Activated B cell treated with CpG ODN at 0.5 μM for 24 hours (primary cell): ENCODE measurements at regions not wholly inside any gene's neighbourhood (a gene's known extent, or its start where the extent isn't known, plus 50 kb on each side); places are given as distances from the start of the nearest gene placed in this dataset.

Experiments
- ATAC-seq: fragments of 200-7000 bp; cut with Tn5 transposase; one replicate; pipeline ENCODE4 v1.10.0; 2021; ENCODE audit warnings: low read depth, mild to moderate bottlenecking, moderate library complexity
- CTCF ChIA-PET: fragments of 350-600 bp; sonication (Branson Sonifier 250); formaldehyde crosslinking; loops from one replicate; lab custom pipeline; 2021; ENCODE audit warnings: antibody characterized with exemption; lab: Charles Lee
- POLR2A ChIA-PET: fragments of 350-600 bp; sonication (Branson Sonifier 250); formaldehyde crosslinking; loops from one replicate; lab custom pipeline; 2021; ENCODE audit warnings: antibody characterized with exemption; lab: Charles Lee
- DNase-seq: peaks from one replicate; pipeline ENCODE4 v3.0.0; 2022
- H3K27ac Mint-ChIP-seq: one replicate; pipeline ENCODE4 v1.8.0; 2020; ENCODE audit warnings: mixed read lengths
- H3K27me3 Mint-ChIP-seq: one replicate; pipeline ENCODE4 v1.8.0; 2021; ENCODE audit warnings: mixed read lengths
- H3K36me3 Mint-ChIP-seq: one replicate; pipeline ENCODE4 v1.8.0; 2021; ENCODE audit warnings: low read depth, mixed read lengths
- H3K4me1 Mint-ChIP-seq: one replicate; pipeline ENCODE4 v1.8.0; 2021; ENCODE audit warnings: mixed read lengths
- H3K4me3 Mint-ChIP-seq: one replicate; pipeline ENCODE4 v1.8.0; 2020; ENCODE audit warnings: mild to moderate bottlenecking, mixed read lengths
- H3K9me3 Mint-ChIP-seq: one replicate; pipeline ENCODE4 v1.8.0; 2020; ENCODE audit warnings: mixed read lengths
- CTCF ChIP-seq: fragments of 200-600 bp; IDR thresholded peaks from one replicate; pipeline ENCODE4 v1.8.0; 2022; ENCODE audit warnings: antibody characterized with exemption, mild to moderate bottlenecking
- intact Hi-C: fragments of 100-400 bp; cut with micrococcal nuclease; formaldehyde crosslinking; loops from one replicate; pipeline ENCODE4 v1.15.1; 2024

DNA sequence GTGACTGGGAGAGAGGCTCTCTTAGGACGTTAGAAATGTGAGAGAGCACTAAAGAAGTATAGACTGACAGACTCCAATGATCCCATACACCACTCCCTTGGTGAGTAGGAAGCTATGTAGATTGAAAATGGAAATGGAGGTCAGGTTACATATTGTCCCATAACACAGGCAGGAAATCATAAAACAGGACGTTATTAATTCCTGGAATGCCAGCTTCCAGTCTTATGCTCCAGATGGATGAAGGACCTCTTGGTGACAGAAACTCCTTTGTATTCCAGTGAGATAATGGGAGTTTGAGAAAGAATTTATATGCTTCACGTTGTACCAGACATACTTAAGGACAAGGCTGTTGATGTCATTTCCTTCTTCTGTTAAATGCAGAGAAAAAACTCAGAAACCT, 338.2 kb upstream of the ITGA1 start:
- no peak overlapping the region for H3K4me3 Mint-ChIP-seq
- H3K36me3 Mint-ChIP-seq = no peaks in the 10 kb centered on the region
- no peak for TF ChIP-seq CTCF
- no peak for DNase-seq
- intact Hi-C loops = no loop called here
- H3K9me3 Mint-ChIP-seq = no peaks in the 10 kb centered on the region
- ChIA-PET CTCF (no interaction called here), POLR2A (no interaction called here)
- H3K4me1 Mint-ChIP-seq = no peaks in the 10 kb centered on the region
- no peak for ATAC-seq
- no peaks in the 10 kb centered on the region for H3K27me3 Mint-ChIP-seq
- no peak overlapping the region for H3K27ac Mint-ChIP-seq

DNA sequence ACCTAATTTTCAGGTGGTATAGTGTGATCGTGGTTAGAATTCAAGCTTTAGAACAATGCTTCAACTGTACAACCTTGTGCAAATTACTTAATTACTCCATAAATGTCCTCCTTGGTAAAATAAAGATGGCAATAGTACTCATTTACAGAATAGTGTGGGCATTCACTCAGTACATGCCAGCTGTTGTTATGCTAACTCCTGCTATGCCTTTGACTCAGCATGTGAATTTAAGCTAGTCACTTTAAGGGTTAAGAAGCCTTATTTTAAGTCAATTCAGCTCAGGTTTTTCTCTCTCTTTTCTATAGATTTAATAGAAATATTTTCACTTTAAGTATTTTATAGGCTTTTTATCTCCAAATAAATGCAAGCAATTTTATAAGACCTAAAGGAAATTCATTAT, 335.6 kb upstream of the ITGA1 start:
- TF ChIP-seq CTCF = no peak
- H3K27ac Mint-ChIP-seq = no peak overlapping the region
- no peaks in the 10 kb centered on the region for H3K4me1 Mint-ChIP-seq
- no peak overlapping the region for H3K4me3 Mint-ChIP-seq
- no peaks in the 10 kb centered on the region for H3K27me3 Mint-ChIP-seq
- intact Hi-C loops = no loop called here
- no peaks in the 10 kb centered on the region for H3K9me3 Mint-ChIP-seq
- no peak for DNase-seq
- CTCF ChIA-PET = no interaction called here
- H3K36me3 Mint-ChIP-seq = no peaks in the 10 kb centered on the region
- POLR2A ChIA-PET = no interaction called here
- ATAC-seq = no peak

- CTCF ChIA-PET = no interaction called here
- H3K9me3 Mint-ChIP-seq = no peaks in the 10 kb centered on the region
- H3K27ac Mint-ChIP-seq = no peak overlapping the region
- no peaks in the 10 kb centered on the region for H3K27me3 Mint-ChIP-seq
- TF ChIP-seq CTCF = no peak
- no peaks in the 10 kb centered on the region for H3K4me1 Mint-ChIP-seq
- H3K36me3 Mint-ChIP-seq = no peaks in the 10 kb centered on the region
- H3K4me3 Mint-ChIP-seq = no peak overlapping the region
- DNase-seq (no peak), ATAC-seq (no peak)
- intact Hi-C loops = no loop called here
- POLR2A ChIA-PET = no interaction called here
Measured at GRCh38 chr5:52453176-52453575, 334.5 kb upstream of the ITGA1 start.

- ATAC-seq = no peak
- DNase-seq = no peak
- TF ChIP-seq CTCF = no peak
- intact Hi-C loops = no loop called here
- POLR2A ChIA-PET = no interaction called here
- Mint-ChIP-seq H3K27me3 (no peaks in the 10 kb centered on the region), H3K4me3 (no peak overlapping the region), H3K27ac (no peak overlapping the region), H3K9me3 (no peaks in the 10 kb centered on the region), H3K4me1 (no peaks in the 10 kb centered on the region), H3K36me3 (no peaks in the 10 kb centered on the region)
- CTCF ChIA-PET = no interaction called here
Measured at GRCh38 chr5:52455920-52456319, 331.8 kb upstream of the ITGA1 start.

DNA sequence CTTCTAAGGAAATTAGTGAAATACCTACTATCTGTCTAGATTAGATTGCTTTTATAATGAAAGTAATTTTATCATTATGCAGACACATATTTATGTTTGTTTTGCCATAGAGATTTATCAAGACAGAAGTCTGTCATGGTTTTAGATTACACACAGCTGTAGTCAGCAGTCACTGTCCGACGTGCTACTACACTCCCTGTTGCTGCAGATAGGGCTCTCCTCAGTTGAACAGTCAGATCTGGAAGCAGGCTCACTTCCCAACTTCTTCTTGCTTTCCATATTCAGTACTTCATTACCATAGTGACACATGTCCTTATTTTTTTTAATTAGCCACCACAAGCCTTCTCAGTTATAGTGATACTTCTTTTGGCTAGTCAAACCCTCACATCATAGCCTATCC, 329.9 kb upstream of the ITGA1 start:
- Mint-ChIP-seq H3K27me3 (no peaks in the 10 kb centered on the region), H3K27ac (no peak overlapping the region), H3K4me3 (no peak overlapping the region), H3K9me3 (no peaks in the 10 kb centered on the region), H3K4me1 (no peaks in the 10 kb centered on the region), H3K36me3 (no peaks in the 10 kb centered on the region)
- intact Hi-C loops = no loop called here
- DNase-seq (no peak), ATAC-seq (no peak)
- ChIA-PET POLR2A (no interaction called here), CTCF (no interaction called here)
- no peak for TF ChIP-seq CTCF
